HG03521 (cell line): ENCODE measurements at regions not wholly inside any gene's neighbourhood (a gene's known extent, or its start where the extent isn't known, plus 50 kb on each side); places are given as distances from the start of the nearest gene placed in this dataset.
"Not testable (repeated sequence)": the region's sequence is repeated elsewhere in the genome, so short reads cannot be mapped to it uniquely, and the experiment has no call there.

Experiments used
- ATAC-seq: cut with Tn5 transposase; IDR thresholded peaks from one replicate; pipeline ENCODE4 v1.9.1; 2021; ENCODE audit warnings: mild to moderate bottlenecking, moderate library complexity; ENCODE audit not compliant: unreplicated experiment

- ATAC-seq, result no peak
Measured at GRCh38 chr13:65959305-65959704, 1270.8 kb downstream of the PCDH9 start.

GRCh38 chr13:65946387-65946786 is 1283.7 kb downstream of the PCDH9 start:
- no peak for ATAC-seq

- no peak for ATAC-seq
Measured at GRCh38 chr13:65943708-65944107, 1286.4 kb downstream of the PCDH9 start.

GRCh38 chr13:65943024-65943423 is 1287.1 kb downstream of the PCDH9 start:
- no peak for ATAC-seq

GRCh38 chr13:65940720-65941119 is 1289.4 kb downstream of the PCDH9 start:
- ATAC-seq, result no peak

- ATAC-seq, result no peak
Measured at GRCh38 chr13:65937251-65937650, 1292.9 kb downstream of the PCDH9 start.

GRCh38 chr13:65936249-65936648 is 1293.9 kb downstream of the PCDH9 start:
- ATAC-seq, result no peak

GRCh38 chr13:65932587-65933239 is 1297.4 kb downstream of the PCDH9 start:
- ATAC-seq, result no peak

- no peak for ATAC-seq
Measured at GRCh38 chr13:65932013-65932412, 1298.1 kb downstream of the PCDH9 start.

- ATAC-seq, result no peak
Measured at GRCh38 chr13:65929436-65929835, 1300.7 kb downstream of the PCDH9 start.

GRCh38 chr13:65926750-65927171 is 1303.4 kb downstream of the PCDH9 start:
- ATAC-seq, result no peak

GRCh38 chr13:65922846-65923245 is 1307.3 kb downstream of the PCDH9 start:
- not testable (repeated sequence) for ATAC-seq

GRCh38 chr13:65921933-65922332 is 1308.2 kb downstream of the PCDH9 start:
- no peak for ATAC-seq

GRCh38 chr13:65917731-65918130 is 1312.4 kb downstream of the PCDH9 start:
- ATAC-seq, result no peak

GRCh38 chr13:65915195-65915594 is 1314.9 kb downstream of the PCDH9 start:
- no peak for ATAC-seq

- no peak for ATAC-seq
Measured at GRCh38 chr13:65914716-65915115, 1315.4 kb downstream of the PCDH9 start.

- ATAC-seq, result no peak
Measured at GRCh38 chr13:65913173-65913572, 1317.0 kb downstream of the PCDH9 start.

GRCh38 chr13:65912516-65912915 is 1317.6 kb downstream of the PCDH9 start:
- ATAC-seq, result no peak

- ATAC-seq, result no peak
Measured at GRCh38 chr13:65911546-65912193, 1318.5 kb downstream of the PCDH9 start.

- ATAC-seq, result no peak
Measured at GRCh38 chr13:65909501-65909900, 1320.6 kb downstream of the PCDH9 start.

- no peak for ATAC-seq
Measured at GRCh38 chr13:65907666-65908525, 1322.2 kb downstream of the PCDH9 start.

- ATAC-seq, result no peak
Measured at GRCh38 chr13:65901723-65902122, 1328.4 kb downstream of the PCDH9 start.
